NCI-H69 (cell line): ENCODE measurements at regions not wholly inside any gene's neighbourhood (a gene's known extent, or its start where the extent isn't known, plus 50 kb on each side); places are given as distances from the start of the nearest gene placed in this dataset.
A peak's percentile ranks its signal among the peaks of the same experiment; 100 is the strongest.

ENCODE experiments used
- DNase-seq: peaks from one replicate; lab custom pipeline; 2025; lab: John Stamatoyannopoulos, UW

DNA sequence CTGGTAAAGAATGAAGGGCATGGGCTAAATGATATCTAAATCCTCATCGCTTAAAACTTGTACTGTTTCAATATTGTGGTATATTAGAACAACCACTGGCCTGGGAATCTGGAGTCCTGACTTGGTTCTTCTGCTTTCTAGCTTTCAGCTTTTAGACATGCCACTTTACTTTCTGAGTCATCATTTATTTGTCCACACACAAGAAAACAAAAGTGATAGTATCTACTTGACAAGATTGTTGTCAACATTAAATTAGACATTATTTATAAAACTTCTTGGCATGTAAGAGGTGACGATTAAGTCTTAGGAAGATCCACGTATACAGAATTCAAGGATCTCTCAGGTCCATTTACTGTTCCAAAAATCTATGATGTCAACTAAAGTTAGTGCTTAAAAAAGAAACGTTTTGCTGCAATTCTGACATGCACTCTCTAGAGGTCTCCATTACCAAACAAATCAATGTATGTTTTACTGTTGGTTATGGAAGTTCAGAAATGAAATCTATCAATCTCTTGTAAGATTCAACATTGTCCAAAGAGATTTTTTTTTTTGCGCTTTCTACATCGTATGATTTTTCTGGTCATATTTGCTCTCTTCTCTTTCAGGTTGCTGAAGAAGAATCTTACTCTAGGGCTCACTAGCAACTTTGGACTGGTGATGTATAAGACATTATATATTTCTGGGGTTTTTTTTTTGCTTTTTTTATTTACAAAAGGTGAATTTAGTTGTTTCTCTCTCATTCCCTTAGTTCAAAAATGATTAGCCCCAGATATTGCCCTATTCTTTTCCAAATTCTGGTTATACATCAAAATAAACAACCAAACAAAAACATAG is 53.6 kb upstream of the DYNC1I1 start:
- peak; percentile 70 for DNase-seq

GRCh38 chr7:95716357-95717122 is 55.8 kb upstream of the DYNC1I1 start:
- no peak for DNase-seq

GRCh38 chr7:95715274-95715673 is 57.1 kb upstream of the DYNC1I1 start:
- no peak for DNase-seq

- no peak for DNase-seq
Observed at GRCh38 chr7:95710711-95711110, 61.6 kb upstream of the DYNC1I1 start.

DNA sequence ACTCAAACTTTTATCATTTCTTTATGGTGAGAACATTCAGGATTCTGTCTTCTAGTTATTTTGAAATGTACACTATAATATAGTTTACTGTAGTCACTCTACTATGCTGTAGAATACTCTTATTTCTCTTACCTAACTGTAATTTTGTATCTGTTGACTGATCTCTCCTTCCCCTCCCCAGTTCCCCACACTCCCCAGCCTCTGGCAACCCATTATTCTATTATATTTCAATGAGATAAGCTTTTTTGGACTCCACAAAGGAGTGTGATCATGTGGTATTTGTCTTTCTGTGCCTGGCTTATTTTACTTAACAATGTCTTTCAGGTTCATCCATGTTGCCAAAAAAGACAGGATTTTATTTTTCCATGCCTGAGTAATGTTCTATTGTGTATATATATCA is 71.4 kb upstream of the DYNC1I1 start:
- DNase-seq = peak; percentile 55

- DNase-seq = peak; percentile 40
Observed at GRCh38 chr7:95694334-95694733, 78.0 kb upstream of the DYNC1I1 start.

DNA sequence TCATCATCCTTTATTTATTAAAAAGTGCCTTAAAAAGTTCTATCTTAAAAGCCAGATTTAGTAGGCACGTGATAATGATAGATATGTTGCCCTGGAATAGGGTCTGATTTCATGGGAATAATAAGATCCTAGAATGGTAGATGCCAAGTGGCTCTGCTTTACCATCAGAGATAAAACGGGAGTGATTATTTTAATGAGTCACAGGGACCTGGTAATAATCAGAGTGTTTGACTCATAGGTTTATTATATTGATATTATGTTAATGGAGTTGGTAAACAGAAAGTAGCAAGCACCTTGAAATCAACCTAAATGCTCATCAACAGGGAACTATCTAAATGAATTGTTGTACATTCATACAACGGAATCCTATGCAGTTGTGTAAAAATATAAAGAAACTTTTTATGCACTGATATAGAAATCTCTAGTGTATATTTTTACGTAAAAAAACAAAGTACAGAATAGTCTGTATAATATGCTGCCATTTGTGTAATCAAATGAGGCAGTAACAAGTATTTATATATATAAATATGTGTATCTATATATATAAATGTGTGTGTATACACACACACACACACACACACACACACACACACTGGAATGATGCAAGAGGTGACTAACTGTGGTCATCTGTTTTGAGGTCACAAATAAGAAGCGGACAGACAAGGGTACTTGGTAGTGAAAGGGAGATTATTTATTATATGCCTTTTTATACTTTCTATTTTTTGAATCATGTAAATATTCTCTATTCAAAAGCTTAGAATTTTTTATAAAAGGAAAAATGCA is 78.6 kb upstream of the DYNC1I1 start:
- DNase-seq = peak; percentile 30

DNA sequence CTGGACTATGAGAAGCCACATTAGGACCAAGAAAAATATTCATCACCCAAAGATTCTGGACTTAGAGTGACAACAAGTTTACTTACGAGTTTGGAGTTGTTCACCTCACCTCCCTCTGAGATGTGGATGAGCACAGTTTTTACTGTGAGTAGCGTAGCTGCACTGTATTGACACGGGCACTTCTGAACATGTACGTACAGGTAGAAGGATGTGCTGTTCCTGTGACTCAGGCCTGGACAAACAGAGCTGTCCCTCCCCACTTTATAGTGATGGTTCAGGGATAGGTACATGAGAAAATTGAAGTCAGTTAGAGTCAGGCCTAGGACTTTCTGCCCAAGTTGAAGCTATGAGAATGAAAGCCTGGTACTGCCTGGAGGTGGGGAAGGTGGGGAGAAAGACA is 80.9 kb upstream of the DYNC1I1 start:
- DNase-seq = peak; percentile 75

- peak; percentile 74 for DNase-seq
Observed at GRCh38 chr7:95690367-95690947, 81.9 kb upstream of the DYNC1I1 start.

GRCh38 chr7:95688931-95689495 is 83.3 kb upstream of the DYNC1I1 start:
- DNase-seq = peak; percentile 13

DNA sequence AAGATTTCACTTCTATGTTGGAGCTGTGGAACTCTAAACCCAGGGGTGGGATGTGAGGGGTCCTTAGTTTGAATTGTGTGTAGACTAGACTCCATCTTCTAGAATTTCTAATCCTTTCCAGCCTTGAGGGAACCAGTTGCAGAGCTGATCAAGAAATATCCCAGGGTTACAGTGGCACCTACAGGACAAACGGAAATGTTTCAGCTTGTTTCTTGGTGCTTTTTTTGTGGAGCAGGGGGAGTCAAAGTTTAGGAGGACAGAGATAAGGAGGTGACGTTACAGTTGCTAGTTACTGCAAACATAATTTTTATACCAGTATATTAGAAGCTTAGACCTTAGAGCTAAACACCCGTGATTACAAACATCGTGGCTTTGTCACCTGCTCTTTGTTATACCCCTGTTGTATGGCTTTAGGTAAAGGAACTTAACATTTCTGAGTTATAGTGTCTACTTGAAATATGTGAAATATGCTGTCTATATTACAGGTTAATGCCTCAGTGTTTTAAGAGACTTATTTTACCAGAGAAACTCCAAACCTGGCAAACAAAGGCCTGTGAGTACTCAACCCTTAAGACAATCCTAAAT is 84.5 kb upstream of the DYNC1I1 start:
- DNase-seq = peak; percentile 71

DNA sequence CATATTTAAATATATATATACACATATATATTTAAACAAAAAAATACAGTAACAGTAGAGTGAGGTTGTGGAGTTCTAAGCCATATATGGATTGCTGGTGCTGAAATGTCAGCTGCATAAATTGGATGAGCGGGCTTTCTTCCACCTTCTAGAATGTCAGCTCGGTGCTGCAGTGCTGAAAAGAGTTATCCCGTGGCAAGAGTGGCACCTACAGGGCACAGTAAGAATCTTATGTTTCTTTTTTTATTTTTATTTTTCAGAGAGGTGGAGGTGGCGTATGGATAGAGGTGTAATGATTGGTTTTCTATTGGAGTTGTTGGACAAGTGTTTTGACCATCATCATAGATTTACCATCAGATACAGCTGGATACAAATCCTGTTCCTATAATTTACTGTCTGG is 86.2 kb upstream of the DYNC1I1 start:
- peak; percentile 79 for DNase-seq

DNA sequence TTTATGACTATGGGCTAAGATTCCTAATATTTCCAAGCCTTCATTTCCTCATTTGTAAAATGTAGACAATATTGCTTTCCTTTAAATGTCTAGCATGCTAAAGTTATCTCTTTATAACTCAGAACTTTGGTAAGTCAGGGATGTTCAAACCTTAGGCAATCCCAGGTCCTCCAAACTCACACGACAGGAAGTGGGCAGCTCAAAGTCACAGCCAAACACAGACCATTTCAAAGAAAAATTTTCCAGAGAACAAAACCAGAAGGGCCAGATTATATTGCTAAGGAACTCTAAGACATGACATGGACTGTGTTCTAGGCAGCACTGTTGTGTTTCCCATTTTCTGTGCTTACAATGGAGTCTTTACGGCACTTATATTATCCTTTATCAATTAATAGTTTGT is 87.8 kb upstream of the DYNC1I1 start:
- DNase-seq = no peak

DNA sequence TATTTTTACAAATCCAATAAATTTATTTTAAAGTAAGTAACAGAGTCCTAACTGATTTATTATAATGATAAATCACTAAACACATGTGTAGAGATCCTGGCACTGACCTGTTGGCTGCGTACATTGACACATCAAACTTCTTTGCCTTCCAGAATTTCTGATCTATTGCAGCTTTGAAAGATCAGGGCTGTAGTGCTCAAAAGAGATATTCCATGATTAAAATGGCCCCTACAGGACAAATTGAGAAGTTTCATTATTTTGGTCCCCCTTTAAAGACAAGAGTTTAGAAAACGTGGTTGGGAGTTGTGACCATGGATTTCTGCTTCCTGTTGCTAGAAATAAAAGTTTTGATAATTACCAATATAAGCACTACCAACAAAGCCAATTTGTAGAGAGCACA is 87.7 kb upstream of the PDK4 start:
- peak; percentile 72 for DNase-seq

- DNase-seq = no peak
Observed at GRCh38 chr7:95682913-95683312, 86.6 kb upstream of the PDK4 start.

- no peak for DNase-seq
Observed at GRCh38 chr7:95676691-95677090, 80.4 kb upstream of the PDK4 start.

- no peak for DNase-seq
Observed at GRCh38 chr7:95675632-95676031, 79.3 kb upstream of the PDK4 start.

GRCh38 chr7:95675016-95675415 is 78.7 kb upstream of the PDK4 start:
- DNase-seq = no peak

DNA sequence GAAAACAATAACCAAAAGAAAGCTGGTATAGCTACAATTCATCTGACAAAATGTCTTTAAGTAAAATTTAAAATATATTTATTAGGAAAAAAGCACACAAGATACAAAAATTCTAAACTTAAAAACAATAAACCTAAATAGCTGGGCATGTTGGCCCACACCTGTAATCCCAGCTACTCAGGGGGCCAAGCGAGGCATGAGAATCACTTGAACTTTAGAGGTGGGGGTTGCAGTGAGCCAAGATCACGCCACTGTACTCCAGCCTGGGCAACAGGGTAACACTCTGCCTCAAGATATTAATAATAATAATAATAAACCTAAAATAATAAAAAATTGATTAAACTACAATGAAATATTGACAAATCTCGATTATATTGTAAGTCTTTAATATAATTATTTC is 77.8 kb upstream of the PDK4 start:
- DNase-seq = no peak

DNA sequence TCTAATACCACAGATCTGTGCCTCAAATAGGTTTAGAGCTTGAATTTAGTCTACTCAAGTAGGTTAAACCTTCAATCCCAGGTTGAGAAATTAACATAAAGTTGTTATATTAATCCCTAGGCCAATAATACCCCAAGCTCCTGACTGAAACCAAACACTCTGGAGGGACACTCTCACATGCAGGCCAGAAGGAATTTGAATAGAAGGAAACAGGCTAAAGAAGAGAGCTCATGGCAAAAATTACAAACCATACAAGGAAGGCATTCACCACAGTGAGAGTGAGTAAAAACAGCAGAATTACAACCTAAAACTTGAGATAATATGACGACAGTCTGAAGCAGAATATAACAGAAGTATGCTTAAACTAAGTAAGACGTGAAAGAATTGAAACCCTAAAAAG is 76.1 kb upstream of the PDK4 start:
- DNase-seq = no peak

- no peak for DNase-seq
Observed at GRCh38 chr7:95669513-95669912, 73.2 kb upstream of the PDK4 start.
